Body of pancreas (tissue), 4 donors: ENCODE measurements at regions not wholly inside any gene's neighbourhood (a gene's known extent, or its start where the extent isn't known, plus 50 kb on each side); places are given as distances from the start of the nearest gene placed in this dataset.

Source experiments
- POLR2A ChIP-seq, 3 donors: fragments of 450-650 bp; IDR thresholded peaks; one replicate each; pipeline ENCODE4 v1.6.1; 2016; ENCODE audit warnings: antibody characterized with exemption in 3 of 3, mild to moderate bottlenecking in 2 of 3
- TF ChIP-seq, protein P1 (sequence below), 7 experiments: fragments of 450-650 bp in 4 of 7; fragments of 200-600 bp in 3 of 7; sonication (generic) in 3 of 7; IDR thresholded peaks; one replicate each; pipeline ENCODE4 v1.5.1; 2016 to 2019; ENCODE audit warnings: antibody characterized with exemption in 7 of 7

DNA sequence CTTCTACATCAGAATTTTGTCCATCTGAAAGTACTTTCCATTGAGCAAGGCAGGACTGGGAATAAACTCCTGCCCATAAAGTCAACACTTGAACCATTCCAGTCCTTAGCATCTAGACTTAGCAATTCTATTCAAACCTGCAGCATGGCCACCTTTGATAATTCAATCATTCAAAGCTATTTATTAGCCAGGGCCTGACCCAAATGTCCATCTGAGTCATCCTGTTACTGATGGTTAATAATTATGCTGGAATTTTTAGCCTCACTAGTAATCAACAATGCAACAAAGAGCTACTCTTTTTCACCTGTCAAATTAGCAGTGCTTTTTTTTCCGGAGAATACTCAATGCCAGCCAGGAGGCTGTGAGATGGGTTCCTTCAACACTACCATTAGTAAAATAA lies 72.7 kb upstream of the SNRK start:
- TF ChIP-seq, protein P1, sequence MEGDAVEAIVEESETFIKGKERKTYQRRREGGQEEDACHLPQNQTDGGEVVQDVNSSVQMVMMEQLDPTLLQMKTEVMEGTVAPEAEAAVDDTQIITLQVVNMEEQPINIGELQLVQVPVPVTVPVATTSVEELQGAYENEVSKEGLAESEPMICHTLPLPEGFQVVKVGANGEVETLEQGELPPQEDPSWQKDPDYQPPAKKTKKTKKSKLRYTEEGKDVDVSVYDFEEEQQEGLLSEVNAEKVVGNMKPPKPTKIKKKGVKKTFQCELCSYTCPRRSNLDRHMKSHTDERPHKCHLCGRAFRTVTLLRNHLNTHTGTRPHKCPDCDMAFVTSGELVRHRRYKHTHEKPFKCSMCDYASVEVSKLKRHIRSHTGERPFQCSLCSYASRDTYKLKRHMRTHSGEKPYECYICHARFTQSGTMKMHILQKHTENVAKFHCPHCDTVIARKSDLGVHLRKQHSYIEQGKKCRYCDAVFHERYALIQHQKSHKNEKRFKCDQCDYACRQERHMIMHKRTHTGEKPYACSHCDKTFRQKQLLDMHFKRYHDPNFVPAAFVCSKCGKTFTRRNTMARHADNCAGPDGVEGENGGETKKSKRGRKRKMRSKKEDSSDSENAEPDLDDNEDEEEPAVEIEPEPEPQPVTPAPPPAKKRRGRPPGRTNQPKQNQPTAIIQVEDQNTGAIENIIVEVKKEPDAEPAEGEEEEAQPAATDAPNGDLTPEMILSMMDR (IDR thresholded peaks at IDR 0.05), result no peak
- no peak for TF ChIP-seq POLR2A (IDR thresholded peaks at IDR 0.05)
